ENCODE measurements at regions not wholly inside any gene's neighbourhood (a gene's known extent, or its start where the extent isn't known, plus 50 kb on each side); places are given as distances from the start of the nearest gene placed in this dataset.

DNA sequence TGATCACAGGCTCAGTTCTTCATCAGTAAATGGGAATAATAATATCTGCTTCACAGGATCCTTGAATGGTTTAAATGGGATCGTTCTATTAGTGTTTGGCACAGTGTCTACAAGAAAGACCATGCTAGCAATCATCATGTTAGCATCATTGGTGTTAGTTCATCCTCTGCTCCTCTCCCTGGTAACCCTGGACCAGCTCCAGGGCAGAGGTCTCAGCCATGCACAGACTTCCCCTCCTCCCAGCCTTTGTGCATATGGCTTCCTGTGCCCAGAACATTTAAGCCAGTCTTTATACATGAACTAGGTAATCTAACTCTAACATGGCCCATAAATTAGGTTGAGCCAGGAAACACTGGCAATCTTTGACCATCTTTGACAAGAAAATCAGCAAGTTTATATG lies 180.2 kb downstream of the EPM2A start:
- no peak overlapping the region for H3K4me3 Mint-ChIP-seq
- Histone ChIP-seq H3K27ac (ENCODE audit: low read depth in 1 of 2, low read length in 2 of 2) (no peak overlapping the region), H3K4me1 (ENCODE audit: insufficient read depth, low read length) (no peaks in the 10 kb centered on the region), H3K9me3 (ENCODE audit: control insufficient read depth in 1 of 2, insufficient read depth in 1 of 2, low read length in 2 of 2) (no peaks in the 10 kb centered on the region), H3K4me3 (ENCODE audit: low read length) (no peak overlapping the region), H3K27me3 (ENCODE audit: control insufficient read depth in 1 of 2, insufficient read depth in 2 of 2, low read length in 2 of 2) (no peaks in the 10 kb centered on the region), H3K36me3 (ENCODE audit: insufficient read depth, low read length) (no peaks in the 10 kb centered on the region)
- H3K36me3 Mint-ChIP-seq (ENCODE audit: low read depth) = no peaks in the 10 kb centered on the region
- intact Hi-C loops (cut with DNase I, micrococcal nuclease) = no loop called here
- CTCF ChIA-PET = no interaction called here
- POLR2A ChIA-PET = no interaction called here
- DNase-seq = no peak
- H3K4me1 Mint-ChIP-seq (ENCODE audit: low read depth) = no peaks in the 10 kb centered on the region
- ATAC-seq (ENCODE audit: poor library complexity) = no peak
- H3K9me3 Mint-ChIP-seq = no peaks in the 10 kb centered on the region
- no peaks in the 10 kb centered on the region for H3K27me3 Mint-ChIP-seq
- TF ChIP-seq, protein P1, sequence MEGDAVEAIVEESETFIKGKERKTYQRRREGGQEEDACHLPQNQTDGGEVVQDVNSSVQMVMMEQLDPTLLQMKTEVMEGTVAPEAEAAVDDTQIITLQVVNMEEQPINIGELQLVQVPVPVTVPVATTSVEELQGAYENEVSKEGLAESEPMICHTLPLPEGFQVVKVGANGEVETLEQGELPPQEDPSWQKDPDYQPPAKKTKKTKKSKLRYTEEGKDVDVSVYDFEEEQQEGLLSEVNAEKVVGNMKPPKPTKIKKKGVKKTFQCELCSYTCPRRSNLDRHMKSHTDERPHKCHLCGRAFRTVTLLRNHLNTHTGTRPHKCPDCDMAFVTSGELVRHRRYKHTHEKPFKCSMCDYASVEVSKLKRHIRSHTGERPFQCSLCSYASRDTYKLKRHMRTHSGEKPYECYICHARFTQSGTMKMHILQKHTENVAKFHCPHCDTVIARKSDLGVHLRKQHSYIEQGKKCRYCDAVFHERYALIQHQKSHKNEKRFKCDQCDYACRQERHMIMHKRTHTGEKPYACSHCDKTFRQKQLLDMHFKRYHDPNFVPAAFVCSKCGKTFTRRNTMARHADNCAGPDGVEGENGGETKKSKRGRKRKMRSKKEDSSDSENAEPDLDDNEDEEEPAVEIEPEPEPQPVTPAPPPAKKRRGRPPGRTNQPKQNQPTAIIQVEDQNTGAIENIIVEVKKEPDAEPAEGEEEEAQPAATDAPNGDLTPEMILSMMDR (IDR thresholded peaks at IDR 0.05) = no peak
- no peak overlapping the region for H3K27ac Mint-ChIP-seq

DNA sequence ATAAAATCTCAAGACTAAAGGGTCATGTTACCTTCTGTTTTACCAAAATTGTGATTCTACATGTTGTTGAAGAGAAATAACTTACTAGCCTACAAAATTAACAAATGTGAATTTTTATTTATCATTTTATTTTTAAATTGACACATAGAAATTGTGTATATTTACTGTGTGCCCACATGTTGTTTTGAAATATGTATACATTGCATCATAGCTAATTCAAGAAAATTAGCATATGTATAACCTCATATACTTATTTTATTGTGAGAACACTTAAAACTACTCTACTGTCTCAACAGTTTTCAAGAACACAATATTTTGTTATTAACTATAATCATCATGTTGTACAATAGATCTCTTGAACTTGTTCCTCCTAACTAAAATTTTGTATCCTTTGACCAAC lies 177.8 kb downstream of the EPM2A start:
- Mint-ChIP-seq H3K27ac (no peak overlapping the region), H3K27me3 (no peaks in the 10 kb centered on the region), H3K4me1 (ENCODE audit: low read depth) (no peaks in the 10 kb centered on the region), H3K36me3 (ENCODE audit: low read depth) (no peaks in the 10 kb centered on the region), H3K4me3 (no peak overlapping the region), H3K9me3 (no peaks in the 10 kb centered on the region)
- POLR2A ChIA-PET = no interaction called here
- Histone ChIP-seq H3K9me3 (ENCODE audit: control insufficient read depth in 1 of 2, insufficient read depth in 1 of 2, low read length in 2 of 2) (no peaks in the 10 kb centered on the region), H3K4me1 (ENCODE audit: insufficient read depth, low read length) (no peaks in the 10 kb centered on the region), H3K4me3 (ENCODE audit: low read length) (no peak overlapping the region), H3K27ac (ENCODE audit: low read depth in 1 of 2, low read length in 2 of 2) (no peak overlapping the region), H3K27me3 (ENCODE audit: control insufficient read depth in 1 of 2, insufficient read depth in 2 of 2, low read length in 2 of 2) (no peaks in the 10 kb centered on the region), H3K36me3 (ENCODE audit: insufficient read depth, low read length) (no peaks in the 10 kb centered on the region)
- CTCF ChIA-PET = no interaction called here
- ATAC-seq (ENCODE audit: poor library complexity) = no peak
- intact Hi-C loops (cut with DNase I, micrococcal nuclease) = no loop called here
- TF ChIP-seq, protein P1 (IDR thresholded peaks at IDR 0.05) = no peak
- DNase-seq = no peak

DNA sequence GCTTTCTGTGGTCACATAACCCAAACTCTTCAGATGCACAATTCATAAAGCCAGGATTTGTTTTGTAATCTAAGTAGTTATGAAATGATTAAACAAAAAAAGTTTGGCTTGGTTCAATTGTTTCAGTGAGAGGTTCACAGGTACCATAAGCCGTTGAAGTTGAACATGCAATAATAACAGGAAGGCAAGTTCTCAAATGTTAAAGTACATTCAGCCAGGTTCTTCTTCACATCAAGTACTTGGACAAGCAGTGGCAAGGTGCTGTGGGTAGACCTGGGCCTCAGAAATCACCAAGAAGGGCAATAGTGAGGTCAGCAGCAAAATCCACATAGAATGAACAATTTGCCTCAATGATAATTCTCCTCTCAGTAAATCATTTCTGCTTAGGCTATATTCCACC lies 175.5 kb downstream of the EPM2A start:
- Histone ChIP-seq H3K36me3 (ENCODE audit: insufficient read depth, low read length) (no peaks in the 10 kb centered on the region), H3K4me1 (ENCODE audit: insufficient read depth, low read length) (no peaks in the 10 kb centered on the region), H3K4me3 (ENCODE audit: low read length) (no peak overlapping the region), H3K27ac (ENCODE audit: low read depth in 1 of 2, low read length in 2 of 2) (no peak overlapping the region), H3K9me3 (ENCODE audit: control insufficient read depth in 1 of 2, insufficient read depth in 1 of 2, low read length in 2 of 2) (no peaks in the 10 kb centered on the region), H3K27me3 (ENCODE audit: control insufficient read depth in 1 of 2, insufficient read depth in 2 of 2, low read length in 2 of 2) (no peaks in the 10 kb centered on the region)
- no peaks in the 10 kb centered on the region for H3K9me3 Mint-ChIP-seq
- no peak overlapping the region for H3K4me3 Mint-ChIP-seq
- H3K36me3 Mint-ChIP-seq (ENCODE audit: low read depth) = no peaks in the 10 kb centered on the region
- intact Hi-C loops (cut with DNase I, micrococcal nuclease) = no loop called here
- ChIA-PET POLR2A (no interaction called here), CTCF (no interaction called here)
- no peaks in the 10 kb centered on the region for H3K4me1 Mint-ChIP-seq (ENCODE audit: low read depth)
- DNase-seq = no peak
- TF ChIP-seq, protein P1 (IDR thresholded peaks at IDR 0.05) = no peak
- H3K27ac Mint-ChIP-seq = no peak overlapping the region
- no peak for ATAC-seq (ENCODE audit: poor library complexity)
- H3K27me3 Mint-ChIP-seq = no peaks in the 10 kb centered on the region

Measured in CD4-positive, alpha-beta T cell (primary cell).